SJSA1 (cell line): ENCODE measurements at regions not wholly inside any gene's neighbourhood (a gene's known extent, or its start where the extent isn't known, plus 50 kb on each side); places are given as distances from the start of the nearest gene placed in this dataset.
A peak's percentile ranks its signal among the peaks of the same experiment; 100 is the strongest.

Experiments used
- DNase-seq, 2 experiments: peaks; one replicate each; pipeline ENCODE4 v3.0.0-alpha.2; 2015 to 2020; ENCODE audit warnings: low spot score in 2 of 2, low read depth in 1 of 2
- H3K27ac ChIP-seq: fragments of 250-450 bp; sonication (Bioruptor Pico); 2 replicates; pipeline ENCODE4 v1.5.1; 2020; ENCODE audit warnings: mild to moderate bottlenecking, moderate library complexity
- H3K27me3 ChIP-seq: fragments of 250-450 bp; sonication (Bioruptor Pico); replicated peaks from 2 replicates; pipeline ENCODE4 v1.5.1; 2020; ENCODE audit warnings: mild to moderate bottlenecking, moderate library complexity
- H3K36me3 ChIP-seq: fragments of 250-450 bp; sonication (Bioruptor Pico); 2 replicates; pipeline ENCODE4 v1.5.1; 2020; ENCODE audit warnings: mild to moderate bottlenecking
- H3K4me1 ChIP-seq: fragments of 250-450 bp; sonication (Bioruptor Pico); replicated peaks from 2 replicates; pipeline ENCODE4 v1.6.1; 2021; ENCODE audit warnings: mild to moderate bottlenecking
- H3K4me3 ChIP-seq: fragments of 250-450 bp; sonication (Bioruptor Pico); 2 replicates; pipeline ENCODE4 v1.5.1; 2020; ENCODE audit warnings: mild to moderate bottlenecking
- H3K9me3 ChIP-seq: fragments of 250-450 bp; sonication (Bioruptor Pico); replicated peaks from 2 replicates; pipeline ENCODE4 v1.5.1; 2020; ENCODE audit warnings: mild to moderate bottlenecking

DNA sequence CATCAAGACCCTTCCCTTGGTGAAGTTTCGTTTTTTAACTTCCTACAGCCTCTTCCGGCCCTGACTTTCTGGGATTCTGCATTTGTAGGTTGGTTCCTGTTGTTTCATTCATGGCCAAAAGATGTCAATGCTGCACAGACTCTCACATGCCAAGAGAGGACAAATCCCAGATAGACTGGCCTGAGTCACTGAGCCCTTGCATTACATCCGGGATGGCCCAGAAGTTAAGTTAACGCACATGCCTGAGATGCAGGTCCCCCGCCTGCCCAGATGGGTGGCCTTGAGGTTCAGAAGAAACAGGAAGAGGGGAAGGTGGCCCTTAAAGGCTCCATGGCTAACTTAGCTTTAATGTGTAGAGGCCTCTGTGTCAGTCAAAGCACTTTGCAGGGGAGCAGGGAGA is 51.6 kb upstream of the SRGAP3 start:
- Histone ChIP-seq H3K9me3 (no peaks in the 10 kb centered on the region), H3K4me1 (peaks cover 3% of the 10 kb centered on the region; the same call in 1 of the 2 replicates), H3K27ac (no peak overlapping the region), H3K27me3 (no peaks in the 10 kb centered on the region), H3K4me3 (no peak overlapping the region), H3K36me3 (no peaks in the 10 kb centered on the region)
- DNase-seq: no peak

DNA sequence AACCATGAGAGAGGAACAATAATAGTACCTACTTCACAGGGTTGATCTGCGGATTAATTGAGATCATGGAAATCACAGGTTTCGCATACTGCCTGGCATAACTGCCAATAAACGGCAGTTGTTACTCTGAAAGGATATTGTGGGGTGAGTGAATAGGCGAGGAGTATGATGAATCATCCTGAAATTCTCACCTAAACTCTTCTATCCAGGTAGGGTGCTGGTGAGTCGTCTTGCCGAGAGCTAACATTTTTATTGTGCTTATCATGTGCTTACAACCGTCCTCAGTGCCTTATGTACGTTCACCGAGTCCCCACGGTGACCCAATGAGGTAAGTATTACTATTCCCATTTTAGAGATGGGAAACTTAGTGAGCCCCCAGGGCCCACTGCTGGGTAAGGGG is 52.4 kb upstream of the SRGAP3 start:
- no peak for DNase-seq
- Histone ChIP-seq H3K9me3 (no peaks in the 10 kb centered on the region), H3K36me3 (no peaks in the 10 kb centered on the region), H3K4me3 (no peak overlapping the region), H3K27ac (no peak overlapping the region), H3K27me3 (no peaks in the 10 kb centered on the region), H3K4me1 (peaks cover 3% of the 10 kb centered on the region; the same call in 1 of the 2 replicates)

DNA sequence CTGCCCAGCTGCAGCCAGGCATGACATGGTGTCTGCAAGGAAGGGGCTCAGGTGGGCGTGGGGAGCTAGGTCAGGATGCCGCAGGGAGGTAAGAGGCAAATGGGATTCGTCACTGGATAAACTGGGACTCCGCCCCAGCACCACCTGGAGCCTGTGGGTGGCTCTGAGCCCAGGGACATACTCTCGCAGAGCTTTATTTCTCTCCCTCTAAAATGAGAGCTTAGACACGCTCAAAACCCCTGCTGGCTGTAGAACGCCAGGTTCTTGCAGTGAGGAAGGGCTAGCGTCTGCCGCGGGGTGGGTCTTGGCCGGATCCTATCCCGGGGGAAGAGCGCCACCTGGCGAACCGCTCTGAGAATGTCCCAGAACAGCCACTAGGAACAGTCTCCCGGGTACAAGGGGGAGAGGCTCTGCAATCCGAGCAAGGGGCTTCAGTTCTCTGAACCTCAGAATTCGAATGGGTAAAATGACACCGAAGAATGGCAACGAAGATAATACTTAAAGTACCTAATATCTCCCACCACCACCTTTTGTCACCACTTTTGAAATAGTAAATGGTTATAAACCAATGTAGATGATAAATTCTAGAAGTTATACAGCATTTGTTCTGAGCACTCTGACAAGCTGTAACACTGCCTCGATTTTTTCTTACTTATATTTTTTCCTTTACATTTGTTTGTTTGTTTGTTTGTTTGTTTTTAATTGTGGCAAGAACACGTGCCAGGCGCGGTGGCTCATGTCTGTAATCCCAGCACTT is 53.2 kb upstream of the SRGAP3 start:
- H3K9me3 ChIP-seq: no peaks in the 10 kb centered on the region
- H3K27me3 ChIP-seq: no peaks in the 10 kb centered on the region
- DNase-seq: peak; percentile 55 to 70
- peaks cover 3% of the 10 kb centered on the region; the same call in 1 of the 2 replicates for H3K4me1 ChIP-seq
- H3K36me3 ChIP-seq: no peaks in the 10 kb centered on the region
- no peak overlapping the region for H3K27ac ChIP-seq
- no peak overlapping the region for H3K4me3 ChIP-seq

DNA sequence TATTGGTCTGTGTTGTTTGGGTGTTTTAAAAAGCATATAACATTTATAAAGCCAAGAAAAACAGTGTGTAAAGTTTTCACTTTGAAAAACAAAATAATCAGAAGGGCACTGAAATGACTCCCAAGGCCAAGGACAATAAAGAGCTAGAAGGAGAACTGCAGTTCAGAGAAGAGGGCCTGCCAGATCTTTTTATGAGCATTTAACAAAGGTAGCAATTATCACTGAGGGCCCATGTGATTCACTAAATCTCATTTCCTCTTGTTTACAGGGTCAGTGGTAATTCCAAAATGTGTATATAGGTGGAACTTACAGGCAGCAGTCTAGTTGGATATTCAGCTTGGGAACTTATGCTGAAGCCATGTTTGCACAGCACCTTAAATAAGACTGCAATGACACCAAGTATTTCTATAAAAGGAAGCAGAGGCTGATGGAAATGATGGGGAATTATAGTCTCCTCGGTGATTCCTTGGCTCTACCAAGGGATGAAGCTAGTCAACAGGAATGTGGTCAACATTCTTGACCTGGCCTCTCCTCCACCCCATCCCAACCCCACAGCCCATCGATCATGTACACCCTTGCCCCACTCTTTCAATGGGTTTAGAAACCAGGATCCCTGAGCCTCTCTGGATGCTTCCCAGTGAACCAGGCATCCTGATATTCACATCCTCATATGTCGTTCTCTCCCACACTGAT is 54.4 kb upstream of the THUMPD3 start:
- Histone ChIP-seq H3K4me3 (no peak overlapping the region), H3K36me3 (no peaks in the 10 kb centered on the region), H3K4me1 (no peaks in the 10 kb centered on the region), H3K27me3 (no peaks in the 10 kb centered on the region), H3K27ac (no peak overlapping the region), H3K9me3 (no peaks in the 10 kb centered on the region)
- no peak for DNase-seq

- no peak for DNase-seq
- no peaks in the 10 kb centered on the region for H3K27me3 ChIP-seq
- no peaks in the 10 kb centered on the region for H3K36me3 ChIP-seq
- H3K4me1 ChIP-seq: no peaks in the 10 kb centered on the region
- H3K27ac ChIP-seq: no peak overlapping the region
- no peak overlapping the region for H3K4me3 ChIP-seq
- no peaks in the 10 kb centered on the region for H3K9me3 ChIP-seq
These were observed 52.8 kb upstream of the THUMPD3 start for GRCh38 chr3:9310043-9310442.

- Histone ChIP-seq H3K4me3 (no peak overlapping the region), H3K36me3 (no peaks in the 10 kb centered on the region), H3K27ac (no peak overlapping the region), H3K27me3 (no peaks in the 10 kb centered on the region), H3K4me1 (no peaks in the 10 kb centered on the region), H3K9me3 (no peaks in the 10 kb centered on the region)
- no peak for DNase-seq
These were observed 51.6 kb upstream of the THUMPD3 start for GRCh38 chr3:9311228-9311627.
